CD8-positive, alpha-beta memory T cell (primary cell): ENCODE measurements at regions not wholly inside any gene's neighbourhood (a gene's known extent, or its start where the extent isn't known, plus 50 kb on each side); places are given as distances from the start of the nearest gene placed in this dataset.

ENCODE experiments used
- CTCF ChIA-PET: fragments of 350-600 bp; sonication (Branson Sonifier 250); formaldehyde crosslinking; loops from one replicate; lab custom pipeline; 2021; ENCODE audit warnings: antibody characterized with exemption; lab: Charles Lee
- POLR2A ChIA-PET: fragments of 350-600 bp; sonication (Branson Sonifier 250); formaldehyde crosslinking; loops from one replicate; lab custom pipeline; 2021; ENCODE audit warnings: antibody characterized with exemption; lab: Charles Lee
- DNase-seq, 5 donors: peaks; one replicate each; pipeline versions ENCODE4 v3.0.0 to v3.0.0-alpha.2; 2020 to 2022; ENCODE audit warnings: mixed read lengths in 1 of 5
- H3K27ac ChIP-seq: one replicate; pipeline ENCODE4 v1.7.0; 2013; ENCODE audit warnings: low read depth, mild to moderate bottlenecking, low read length, moderate library complexity
- H3K27me3 ChIP-seq: 2 replicates; pipeline ENCODE4 v1.7.0; 2013; ENCODE audit warnings: low read length, mild to moderate bottlenecking; ENCODE audit not compliant: insufficient read depth, poor library complexity, severe bottlenecking
- H3K36me3 ChIP-seq: 2 replicates; pipeline ENCODE4 v1.7.0; 2013; ENCODE audit warnings: mild to moderate bottlenecking, low read length, moderate library complexity; ENCODE audit not compliant: insufficient read depth
- H3K4me1 ChIP-seq: 2 replicates; pipeline ENCODE4 v1.7.0; 2013; ENCODE audit warnings: mild to moderate bottlenecking, low read length, moderate library complexity; ENCODE audit not compliant: insufficient read depth
- H3K4me3 ChIP-seq: 2 replicates; pipeline ENCODE4 v1.7.0; 2013; ENCODE audit warnings: mild to moderate bottlenecking, low read length
- H3K9me3 ChIP-seq: 2 replicates; pipeline ENCODE4 v1.7.0; 2013; ENCODE audit warnings: mild to moderate bottlenecking, low read length
- H3K27ac Mint-ChIP-seq, 8 donors: one replicate each; pipeline ENCODE4 v1.8.0; 2020 to 2021; ENCODE audit warnings: mixed read lengths in 8 of 8, mild to moderate bottlenecking in 6 of 8, inconsistent platforms in 3 of 8, moderate library complexity in 3 of 8
- H3K27me3 Mint-ChIP-seq, 2 donors: one replicate each; pipeline ENCODE4 v1.8.0; 2020 to 2021; ENCODE audit warnings: mixed read lengths in 2 of 2, mild to moderate bottlenecking in 1 of 2, moderate library complexity in 1 of 2
- H3K36me3 Mint-ChIP-seq, 3 donors: one replicate each; pipeline ENCODE4 v1.8.0; 2020 to 2021; ENCODE audit warnings: mixed read lengths in 3 of 3, inconsistent platforms in 1 of 3, mild to moderate bottlenecking in 1 of 3
- H3K4me1 Mint-ChIP-seq, 3 donors: one replicate each; pipeline ENCODE4 v1.8.0; 2020 to 2021; ENCODE audit warnings: mixed read lengths in 3 of 3, inconsistent platforms in 1 of 3, mild to moderate bottlenecking in 1 of 3
- H3K4me3 Mint-ChIP-seq, 7 donors: one replicate each; pipeline ENCODE4 v1.8.0; 2020 to 2021; ENCODE audit warnings: mixed read lengths in 7 of 7, mild to moderate bottlenecking in 6 of 7, moderate library complexity in 4 of 7, inconsistent platforms in 2 of 7
- H3K9me3 Mint-ChIP-seq, 5 donors: one replicate each; pipeline ENCODE4 v1.8.0; 2020 to 2022; ENCODE audit warnings: mixed read lengths in 5 of 5, mild to moderate bottlenecking in 3 of 5, moderate library complexity in 2 of 5, inconsistent platforms in 1 of 5

DNA sequence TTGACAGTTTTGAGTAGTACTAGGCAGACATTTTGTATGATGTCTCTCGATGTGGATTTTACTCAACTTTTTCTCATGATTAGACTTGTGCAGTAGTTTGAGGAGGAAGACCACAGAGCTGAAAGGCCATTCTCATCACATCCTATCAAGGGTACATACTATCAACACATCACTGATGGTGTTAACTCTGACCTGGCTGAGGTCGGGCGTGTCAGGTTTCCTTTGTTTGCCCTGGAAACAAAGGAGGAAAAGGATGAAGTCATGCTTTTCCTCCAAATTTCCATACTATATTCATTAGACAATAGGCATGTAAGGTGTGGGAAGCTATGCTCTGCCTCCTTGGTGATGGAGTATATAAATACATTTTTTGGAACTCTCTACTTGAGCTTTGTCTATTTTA, 211.1 kb downstream of the DSEL start:
- CTCF ChIA-PET, result no interaction called here
- Histone ChIP-seq H3K4me1 (peaks cover 12% of the 10 kb centered on the region), H3K36me3 (no peaks in the 10 kb centered on the region), H3K27me3 (no peaks in the 10 kb centered on the region), H3K9me3 (peaks cover 6% of the 10 kb centered on the region), H3K4me3 (no peak overlapping the region), H3K27ac (no peak overlapping the region)
- POLR2A ChIA-PET, result no interaction called here
- no peak for DNase-seq
- Mint-ChIP-seq H3K4me1 (peaks cover 15 to 18% (median 15%) of the 10 kb centered on the region in 3 donors), H3K9me3 (peaks cover 5 to 13% (median 9%) of the 10 kb centered on the region in 5 donors), H3K36me3 (peaks cover 2 to 3% (median 2%) of the 10 kb centered on the region in 3 donors), H3K27me3 (no peaks in the 10 kb centered on the region), H3K4me3 (no peak overlapping the region), H3K27ac (no peak overlapping the region)

DNA sequence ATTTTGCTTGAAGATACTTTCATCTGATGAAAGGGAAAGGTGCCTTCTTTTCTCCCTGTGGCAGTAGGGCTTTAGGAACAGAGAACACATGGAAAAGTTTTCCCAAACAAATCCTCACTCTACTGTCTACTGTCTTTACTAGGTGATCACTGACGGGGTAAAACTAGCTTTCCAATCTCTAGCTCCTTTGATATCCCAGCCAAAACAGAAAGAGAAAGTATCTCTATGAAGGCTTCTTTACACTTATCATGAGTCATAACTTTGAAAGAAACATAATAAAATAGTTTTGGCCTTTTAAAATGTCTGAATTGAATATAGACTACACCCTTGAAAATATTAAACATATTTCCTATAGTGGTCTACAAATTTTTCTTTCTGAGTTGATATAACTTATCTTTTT, 214.5 kb downstream of the DSEL start:
- H3K9me3 Mint-ChIP-seq, result peaks cover 7 to 17% (median 14%) of the 10 kb centered on the region in 5 donors

DNA sequence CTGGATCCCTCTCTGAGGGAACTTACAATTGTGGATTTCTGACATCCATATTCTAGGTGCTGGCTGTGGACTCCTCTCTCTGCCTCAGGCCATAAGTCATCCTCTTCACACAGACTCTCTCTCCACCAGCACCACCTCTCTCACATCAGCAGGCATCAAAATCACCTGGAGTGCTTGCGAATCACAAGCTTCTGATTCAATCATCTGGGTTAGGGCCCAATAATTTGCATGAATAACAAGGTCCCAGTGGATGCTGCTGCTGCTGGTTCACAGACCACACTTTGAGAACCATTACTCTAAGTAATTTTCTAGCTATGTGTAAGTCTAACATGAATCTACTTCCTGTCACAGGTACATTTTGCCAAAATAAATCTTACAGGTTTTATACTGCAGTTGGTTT, 214.9 kb downstream of the DSEL start:
- H3K9me3 ChIP-seq, result peaks cover 10% of the 10 kb centered on the region
- Mint-ChIP-seq H3K27ac (peak overlapping the region in 2 of 8 donors; percentile 4 to 70), H3K9me3 (peaks cover 7 to 17% (median 14%) of the 10 kb centered on the region in 5 donors), H3K4me1 (peaks cover 15 to 18% (median 15%) of the 10 kb centered on the region in 3 donors), H3K27me3 (no peaks in the 10 kb centered on the region), H3K4me3 (peak overlapping the region in 3 of 7 donors; percentile 68 to 74 (median 74)), H3K36me3 (peaks cover 2 to 8% (median 2%) of the 10 kb centered on the region in 3 donors)
- CTCF ChIA-PET, result no interaction called here
- no peak overlapping the region for H3K27ac ChIP-seq
- POLR2A ChIA-PET, result no interaction called here
- H3K4me1 ChIP-seq, result peaks cover 12% of the 10 kb centered on the region
- H3K4me3 ChIP-seq, result peak overlapping the region; percentile 27
- no peaks in the 10 kb centered on the region for H3K36me3 ChIP-seq
- DNase-seq, result no peak
- no peaks in the 10 kb centered on the region for H3K27me3 ChIP-seq

More for the DNA sequence above, 214.5 kb downstream of the DSEL start:
- Mint-ChIP-seq H3K4me1 (peaks cover 15 to 18% (median 15%) of the 10 kb centered on the region in 3 donors), H3K27ac (peak overlapping the region in 6 of 8 donors; percentile 4 to 83 (median 58)), H3K36me3 (peaks cover 2 to 8% (median 2%) of the 10 kb centered on the region in 3 donors), H3K27me3 (no peaks in the 10 kb centered on the region), H3K4me3 (peak overlapping the region in 6 of 7 donors; percentile 23 to 74 (median 56))
- peaks cover 12% of the 10 kb centered on the region for H3K4me1 ChIP-seq
- peaks cover 10% of the 10 kb centered on the region for H3K9me3 ChIP-seq
- peak in 1 of 5 donors; percentile 7 for DNase-seq
- no peaks in the 10 kb centered on the region for H3K36me3 ChIP-seq
- peak overlapping the region; percentile 27 for H3K4me3 ChIP-seq
- no peaks in the 10 kb centered on the region for H3K27me3 ChIP-seq
- no peak overlapping the region for H3K27ac ChIP-seq
- ChIA-PET POLR2A (no interaction called here), CTCF (no interaction called here)

DNA sequence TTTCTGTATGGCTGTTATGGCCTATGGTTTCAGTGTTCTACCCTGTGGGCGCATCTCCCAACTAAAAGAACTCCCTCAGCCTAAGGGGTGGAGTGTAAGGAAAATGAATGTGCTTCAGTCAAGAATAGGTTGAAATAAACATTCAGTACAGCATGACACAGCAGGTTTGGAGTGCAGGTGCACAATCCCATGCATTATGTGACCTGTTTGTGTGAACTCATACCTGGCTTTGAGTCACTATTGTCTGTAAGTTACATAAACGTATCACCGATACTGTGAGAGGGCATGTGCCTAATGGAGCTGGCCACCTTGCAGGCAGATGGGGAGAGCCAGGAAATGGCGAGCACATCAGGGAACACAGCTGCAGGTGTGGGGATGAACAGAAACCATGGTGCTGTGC, 216.0 kb downstream of the DSEL start:
- Histone ChIP-seq H3K36me3 (no peaks in the 10 kb centered on the region), H3K9me3 (peaks cover 10% of the 10 kb centered on the region), H3K27ac (no peak overlapping the region), H3K4me3 (no peak overlapping the region), H3K27me3 (no peaks in the 10 kb centered on the region), H3K4me1 (peaks cover 12% of the 10 kb centered on the region)
- Mint-ChIP-seq H3K27ac (no peak overlapping the region), H3K27me3 (no peaks in the 10 kb centered on the region), H3K9me3 (peaks cover 7 to 17% (median 14%) of the 10 kb centered on the region in 5 donors), H3K36me3 (peaks cover 2 to 8% (median 2%) of the 10 kb centered on the region in 3 donors), H3K4me1 (peaks cover 15 to 18% (median 15%) of the 10 kb centered on the region in 3 donors), H3K4me3 (no peak overlapping the region)
- ChIA-PET CTCF (no interaction called here), POLR2A (no interaction called here)
- peak in 2 of 5 donors; percentile 4 to 43 for DNase-seq

DNA sequence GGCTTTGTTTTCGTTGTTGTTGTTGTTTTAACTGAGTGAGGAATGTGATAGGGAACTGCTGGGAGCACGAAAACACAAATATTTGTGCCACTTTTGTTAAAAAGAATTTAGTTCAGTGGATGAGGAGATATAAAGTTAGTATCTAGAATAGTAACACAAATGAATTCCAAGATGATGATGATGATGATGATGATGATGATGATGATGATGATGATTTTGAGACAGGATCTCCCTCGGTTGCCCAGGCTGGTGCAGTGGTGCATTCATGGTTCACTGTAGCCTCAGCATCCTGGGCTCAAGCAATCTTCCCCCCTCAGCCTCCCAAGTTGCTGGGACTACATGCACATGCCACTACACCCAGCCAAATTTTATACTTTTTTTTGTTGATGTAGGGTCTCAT, 223.7 kb downstream of the DSEL start:
- CTCF ChIA-PET, result no interaction called here

DNA sequence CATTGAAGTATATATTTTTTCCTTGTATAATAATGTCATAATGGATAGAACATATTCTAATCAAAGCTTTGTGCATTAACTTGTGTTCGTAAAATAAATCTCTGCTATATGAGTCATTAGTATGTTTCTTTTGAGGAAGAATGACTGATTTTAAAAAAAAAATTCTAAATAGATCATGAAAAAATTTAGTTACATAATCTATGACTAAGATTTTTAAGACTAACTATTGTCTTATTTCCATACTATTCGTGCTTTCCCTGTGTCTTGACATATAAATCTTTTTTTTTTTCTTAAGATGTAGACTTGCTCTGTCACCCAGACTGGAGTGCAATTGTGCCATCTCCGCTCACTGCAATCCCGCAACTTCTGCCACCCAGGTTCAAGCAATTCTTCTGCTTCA, 226.1 kb downstream of the DSEL start:
- H3K9me3 Mint-ChIP-seq, result peaks cover 0 to 4% (median 0%) of the 10 kb centered on the region in 5 donors
- no peaks in the 10 kb centered on the region for H3K36me3 Mint-ChIP-seq
- peaks cover 3 to 4% of the 10 kb centered on the region in 2 donors for H3K27me3 Mint-ChIP-seq
- DNase-seq, result no peak
- H3K4me1 ChIP-seq, result no peaks in the 10 kb centered on the region
- H3K4me1 Mint-ChIP-seq, result no peaks in the 10 kb centered on the region
- POLR2A ChIA-PET, result no interaction called here
- no peak overlapping the region for H3K4me3 Mint-ChIP-seq
- H3K9me3 ChIP-seq, result no peaks in the 10 kb centered on the region
- CTCF ChIA-PET, result no interaction called here
- H3K27ac ChIP-seq, result no peak overlapping the region
- H3K36me3 ChIP-seq, result no peaks in the 10 kb centered on the region
- no peaks in the 10 kb centered on the region for H3K27me3 ChIP-seq
- peak overlapping the region in 1 of 8 donors; percentile 83 for H3K27ac Mint-ChIP-seq
- H3K4me3 ChIP-seq, result no peak overlapping the region

More for the DNA sequence above, 223.7 kb downstream of the DSEL start:
- H3K4me1 Mint-ChIP-seq, result no peaks in the 10 kb centered on the region
- H3K27ac Mint-ChIP-seq, result no peak overlapping the region
- peaks cover 0 to 4% (median 3%) of the 10 kb centered on the region in 5 donors for H3K9me3 Mint-ChIP-seq
- DNase-seq, result no peak
- no peaks in the 10 kb centered on the region for H3K4me1 ChIP-seq
- no peaks in the 10 kb centered on the region for H3K27me3 ChIP-seq
- H3K36me3 ChIP-seq, result no peaks in the 10 kb centered on the region
- no peaks in the 10 kb centered on the region for H3K36me3 Mint-ChIP-seq
- peaks cover 3 to 4% of the 10 kb centered on the region in 2 donors for H3K27me3 Mint-ChIP-seq
- H3K9me3 ChIP-seq, result no peaks in the 10 kb centered on the region
- no peak overlapping the region for H3K27ac ChIP-seq
- H3K4me3 ChIP-seq, result no peak overlapping the region
- POLR2A ChIA-PET, result no interaction called here
- no peak overlapping the region for H3K4me3 Mint-ChIP-seq

DNA sequence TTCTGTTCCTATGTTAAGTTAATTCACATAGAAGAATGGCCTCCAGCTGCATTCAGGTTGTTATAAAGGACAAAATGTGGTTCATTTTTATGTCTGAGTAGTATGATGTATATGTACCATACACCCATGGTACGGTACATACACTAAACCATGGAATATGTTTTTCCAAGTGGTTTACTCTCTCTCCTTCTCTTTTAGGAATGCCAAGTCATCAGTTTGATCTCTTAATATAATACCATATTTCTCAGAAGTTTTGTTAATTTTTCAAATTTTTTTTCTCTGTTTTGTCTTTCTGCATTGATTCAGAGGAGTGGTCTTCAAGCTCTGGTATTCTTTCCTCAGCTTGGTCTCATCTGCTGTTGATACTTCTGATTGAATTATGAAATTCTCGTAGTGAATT, 230.9 kb downstream of the DSEL start:
- DNase-seq, result no peak
- CTCF ChIA-PET, result no interaction called here
- no peaks in the 10 kb centered on the region for H3K4me1 Mint-ChIP-seq
- no peak overlapping the region for H3K27ac Mint-ChIP-seq
- H3K36me3 Mint-ChIP-seq, result no peaks in the 10 kb centered on the region
- no peaks in the 10 kb centered on the region for H3K36me3 ChIP-seq
- H3K4me3 Mint-ChIP-seq, result no peak overlapping the region
- H3K4me1 ChIP-seq, result no peaks in the 10 kb centered on the region
- H3K27ac ChIP-seq, result no peak overlapping the region
- no peaks in the 10 kb centered on the region for H3K27me3 ChIP-seq
- H3K4me3 ChIP-seq, result no peak overlapping the region
- H3K27me3 Mint-ChIP-seq, result no peaks in the 10 kb centered on the region
- POLR2A ChIA-PET, result no interaction called here
- H3K9me3 ChIP-seq, result no peaks in the 10 kb centered on the region
- no peaks in the 10 kb centered on the region for H3K9me3 Mint-ChIP-seq

DNA sequence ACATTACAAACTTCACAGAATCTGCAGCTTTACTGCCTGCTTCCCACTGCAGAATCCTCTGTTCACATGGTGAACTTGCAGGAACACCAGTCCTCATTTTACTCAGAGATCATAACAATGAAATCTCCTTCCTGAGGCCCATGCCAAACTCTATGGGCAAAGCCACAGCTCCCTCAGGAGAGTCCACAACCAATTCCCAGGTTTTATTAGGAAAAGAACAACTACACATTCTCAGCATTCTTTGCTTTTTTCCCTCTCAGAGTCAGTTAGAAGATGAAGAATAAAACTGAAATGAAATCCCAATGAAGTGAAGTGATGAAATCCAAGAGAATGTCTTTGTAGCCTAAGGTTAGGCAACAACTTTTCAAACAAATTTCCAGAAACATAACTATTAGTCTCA, 233.7 kb downstream of the DSEL start:
- no peaks in the 10 kb centered on the region for H3K4me1 Mint-ChIP-seq
- no peaks in the 10 kb centered on the region for H3K27me3 Mint-ChIP-seq
- H3K4me3 Mint-ChIP-seq, result no peak overlapping the region
- Histone ChIP-seq H3K4me1 (no peaks in the 10 kb centered on the region), H3K27ac (no peak overlapping the region), H3K27me3 (no peaks in the 10 kb centered on the region), H3K4me3 (no peak overlapping the region), H3K9me3 (no peaks in the 10 kb centered on the region), H3K36me3 (no peaks in the 10 kb centered on the region)
- no peak for DNase-seq
- ChIA-PET CTCF (no interaction called here), POLR2A (no interaction called here)
- H3K9me3 Mint-ChIP-seq, result no peaks in the 10 kb centered on the region
- no peak overlapping the region for H3K27ac Mint-ChIP-seq
- H3K36me3 Mint-ChIP-seq, result no peaks in the 10 kb centered on the region
